Mesodermal cell (in vitro differentiated cells): ENCODE measurements at regions not wholly inside any gene's neighbourhood (a gene's known extent, or its start where the extent isn't known, plus 50 kb on each side); places are given as distances from the start of the nearest gene placed in this dataset.

Source experiments
- H3K27ac ChIP-seq: 2 replicates; pipeline ENCODE4 v1.7.0; 2013; ENCODE audit warnings: mild to moderate bottlenecking, low read depth, low read length, moderate library complexity; ENCODE audit not compliant: severe bottlenecking
- H3K36me3 ChIP-seq: 2 replicates; pipeline ENCODE4 v1.7.1; 2013; ENCODE audit warnings: mild to moderate bottlenecking, low read length, moderate library complexity; ENCODE audit not compliant: control insufficient read depth, insufficient read depth
- H3K4me1 ChIP-seq: one replicate; pipeline ENCODE4 v1.7.1; 2013; ENCODE audit warnings: mild to moderate bottlenecking, low read length; ENCODE audit not compliant: insufficient read depth, control insufficient read depth, poor library complexity, severe bottlenecking
- H3K4me3 ChIP-seq: 2 replicates; pipeline ENCODE4 v1.7.0; 2013; ENCODE audit warnings: low read length, control low read depth, mild to moderate bottlenecking; ENCODE audit not compliant: insufficient read depth, poor library complexity, severe bottlenecking; ENCODE audit errors: extremely low read depth
- H3K9me3 ChIP-seq: 2 replicates; pipeline ENCODE4 v1.7.1; 2013; ENCODE audit warnings: mild to moderate bottlenecking, low read length, moderate library complexity; ENCODE audit not compliant: control insufficient read depth
- whole genome bisulfite sequencing, 2 experiments: methylation state at CpG; one replicate each; pipeline ENCODE4 v1.1.5; 2013; ENCODE audit warnings: missing lambda C conversion rate in 2 of 2; ENCODE audit not compliant: insufficient coverage in 2 of 2; 5-methylcytosine and 5-hydroxymethylcytosine counted together

DNA sequence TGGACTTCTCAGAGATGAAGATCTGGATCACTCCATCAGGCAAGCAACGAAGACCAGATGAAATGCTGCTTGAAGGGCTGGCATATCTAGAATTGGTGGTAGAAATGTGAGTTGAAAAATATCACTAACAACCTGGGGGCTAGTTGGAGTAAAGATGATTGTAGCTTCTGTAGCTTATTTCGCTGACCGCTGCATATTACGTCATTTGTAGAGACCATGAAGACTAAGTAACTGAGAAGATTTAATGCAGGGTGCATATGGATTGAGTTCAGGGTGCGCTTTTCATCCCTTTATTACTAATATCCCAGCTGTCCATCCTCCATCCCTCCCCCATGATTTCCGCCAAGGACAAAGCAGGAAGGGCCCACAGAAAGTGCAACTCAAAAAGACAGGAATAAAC, 1364.0 kb downstream of the PCDH9 start:
- WGBS, 2 experiments, result 88% methylated on average over 1 of the region's 6 CpGs; no CpG with 5 or more reads in 1 of the 2 experiments
- Histone ChIP-seq H3K27ac (no peak overlapping the region), H3K36me3 (no peaks in the 10 kb centered on the region), H3K4me1 (no peaks in the 10 kb centered on the region), H3K9me3 (no peaks in the 10 kb centered on the region), H3K4me3 (no peak overlapping the region)

- WGBS, 2 experiments, result 78% methylated on average over 1 of the region's 2 CpGs; no CpG with 5 or more reads in 1 of the 2 experiments
- no peak overlapping the region for H3K4me3 ChIP-seq
- no peaks in the 10 kb centered on the region for H3K9me3 ChIP-seq
- H3K4me1 ChIP-seq, result no peaks in the 10 kb centered on the region
- no peaks in the 10 kb centered on the region for H3K36me3 ChIP-seq
- no peak overlapping the region for H3K27ac ChIP-seq
These were observed 1364.9 kb downstream of the PCDH9 start for GRCh38 chr13:65865206-65865605.

DNA sequence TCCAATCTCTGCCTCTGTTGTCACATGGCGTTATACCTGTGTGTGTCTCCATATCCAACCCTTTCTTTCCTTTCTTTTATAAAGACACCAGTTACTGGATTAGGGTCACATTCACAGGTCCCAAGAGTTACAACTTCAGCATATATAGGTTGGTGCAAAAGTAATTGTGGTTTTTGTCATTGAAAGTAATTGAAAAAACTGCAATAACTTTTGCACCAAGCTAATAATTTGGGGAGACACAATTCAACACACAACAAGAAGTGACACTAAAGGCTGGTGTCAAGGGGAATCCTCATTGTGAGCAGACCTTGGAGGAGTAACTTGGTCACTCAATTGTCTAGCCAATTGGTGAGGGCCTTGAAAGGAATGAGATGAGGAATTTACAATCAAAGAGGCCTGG, 1366.1 kb downstream of the PCDH9 start:
- Histone ChIP-seq H3K4me3 (no peak overlapping the region), H3K4me1 (no peaks in the 10 kb centered on the region), H3K36me3 (no peaks in the 10 kb centered on the region), H3K9me3 (no peaks in the 10 kb centered on the region), H3K27ac (no peak overlapping the region)
- WGBS, 2 experiments, result 100% methylated on average over 1 of the region's 1 CpG

GRCh38 chr13:65860306-65860705, 1369.8 kb downstream of the PCDH9 start:
- Histone ChIP-seq H3K36me3 (no peaks in the 10 kb centered on the region), H3K4me3 (no peak overlapping the region), H3K4me1 (no peaks in the 10 kb centered on the region), H3K27ac (no peak overlapping the region), H3K9me3 (no peaks in the 10 kb centered on the region)
- WGBS, 2 experiments, result 73% methylated on average over 1 of the region's 2 CpGs; no CpG with 5 or more reads in 1 of the 2 experiments

DNA sequence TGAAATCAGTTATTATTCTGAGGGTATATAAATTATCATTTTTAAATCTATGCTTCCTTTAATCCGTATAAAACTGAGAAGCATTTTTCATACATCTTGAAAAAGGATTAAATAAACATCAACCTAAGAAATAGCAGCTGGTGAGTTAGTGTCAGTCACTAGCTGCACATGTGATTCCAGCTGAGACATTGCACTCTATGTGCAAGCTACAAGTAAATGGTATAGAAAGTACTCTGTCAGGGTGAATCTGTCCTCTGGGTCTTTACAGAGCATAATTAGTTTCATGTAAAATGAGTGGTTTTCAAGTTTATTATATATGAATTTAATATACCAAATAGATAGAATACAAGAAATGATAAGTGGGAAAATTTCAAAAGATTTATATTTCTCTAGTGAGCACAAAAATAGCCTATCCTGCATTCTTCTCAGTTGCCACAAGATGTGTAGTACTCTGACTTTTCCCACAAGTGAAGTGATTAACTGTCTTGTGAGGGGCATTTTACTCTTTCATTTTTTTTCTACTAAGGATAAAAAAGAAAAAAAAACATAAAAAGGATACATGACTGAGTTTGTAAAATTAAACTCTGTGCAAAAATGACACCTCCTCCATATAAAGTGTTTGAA, 1372.1 kb downstream of the PCDH9 start:
- H3K9me3 ChIP-seq, result no peaks in the 10 kb centered on the region
- H3K4me3 ChIP-seq, result no peak overlapping the region
- no peak overlapping the region for H3K27ac ChIP-seq
- H3K36me3 ChIP-seq, result no peaks in the 10 kb centered on the region
- WGBS, 2 experiments, result no CpG with 5 or more reads among the region's 1 CpG
- no peaks in the 10 kb centered on the region for H3K4me1 ChIP-seq

- Histone ChIP-seq H3K4me1 (no peaks in the 10 kb centered on the region), H3K27ac (no peak overlapping the region), H3K36me3 (no peaks in the 10 kb centered on the region), H3K9me3 (no peaks in the 10 kb centered on the region), H3K4me3 (no peak overlapping the region)
- 83% methylated on average over 1 of the region's 2 CpGs; no CpG with 5 or more reads in 1 of the 2 experiments for WGBS, 2 experiments
These were observed 1373.7 kb downstream of the PCDH9 start for GRCh38 chr13:65856431-65856830.

- Histone ChIP-seq H3K9me3 (no peaks in the 10 kb centered on the region), H3K27ac (no peak overlapping the region), H3K36me3 (no peaks in the 10 kb centered on the region), H3K4me3 (no peak overlapping the region), H3K4me1 (no peaks in the 10 kb centered on the region)
- WGBS, 2 experiments, result 92 to 100% methylated on average over 2 of the region's 7 CpGs
These were observed 1374.8 kb downstream of the PCDH9 start for GRCh38 chr13:65855242-65855805.

DNA sequence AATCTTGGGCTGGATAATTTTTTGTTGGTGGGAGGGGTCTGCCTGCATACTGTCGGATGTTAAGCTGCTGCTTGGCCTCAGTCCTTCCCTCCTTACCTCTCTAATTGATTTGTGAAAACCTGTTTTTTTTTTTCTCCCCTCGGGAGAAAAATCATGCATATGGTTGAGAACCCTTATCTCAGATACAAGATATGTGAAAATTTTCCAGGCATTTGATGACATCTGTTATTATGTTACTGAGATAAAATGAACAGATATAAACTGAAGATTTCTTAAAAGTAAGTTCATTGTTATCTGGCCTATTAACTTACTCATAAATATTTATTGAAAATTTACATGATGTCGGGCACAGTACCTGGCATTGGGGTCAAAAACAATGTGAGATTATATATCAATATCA, 1375.7 kb downstream of the PCDH9 start:
- H3K27ac ChIP-seq, result no peak overlapping the region
- no peaks in the 10 kb centered on the region for H3K4me1 ChIP-seq
- H3K36me3 ChIP-seq, result no peaks in the 10 kb centered on the region
- WGBS, 2 experiments, result no CpG with 5 or more reads among the region's 3 CpGs
- no peaks in the 10 kb centered on the region for H3K9me3 ChIP-seq
- no peak overlapping the region for H3K4me3 ChIP-seq

GRCh38 chr13:65844266-65844841, 1385.8 kb downstream of the PCDH9 start:
- H3K9me3 ChIP-seq, result no peaks in the 10 kb centered on the region
- no peaks in the 10 kb centered on the region for H3K36me3 ChIP-seq
- H3K4me3 ChIP-seq, result no peak overlapping the region
- no peak overlapping the region for H3K27ac ChIP-seq
- 94% methylated on average over 11 to 19 of the region's 22 CpGs for WGBS, 2 experiments
- no peaks in the 10 kb centered on the region for H3K4me1 ChIP-seq

GRCh38 chr13:65843314-65843731, 1386.8 kb downstream of the PCDH9 start:
- no peaks in the 10 kb centered on the region for H3K4me1 ChIP-seq
- no peak overlapping the region for H3K27ac ChIP-seq
- H3K9me3 ChIP-seq, result no peaks in the 10 kb centered on the region
- WGBS, 2 experiments, result 86 to 87% methylated on average over 6 to 8 of the region's 13 CpGs
- no peak overlapping the region for H3K4me3 ChIP-seq
- no peaks in the 10 kb centered on the region for H3K36me3 ChIP-seq

- Histone ChIP-seq H3K4me1 (no peaks in the 10 kb centered on the region), H3K36me3 (no peaks in the 10 kb centered on the region), H3K27ac (no peak overlapping the region), H3K4me3 (no peak overlapping the region), H3K9me3 (no peaks in the 10 kb centered on the region)
- WGBS, 2 experiments, result 100% methylated on average over 2 of the region's 3 CpGs; no CpG with 5 or more reads in 1 of the 2 experiments
These were observed 1389.0 kb downstream of the PCDH9 start for GRCh38 chr13:65841156-65841555.
